ENCODE measurements at regions not wholly inside any gene's neighbourhood (a gene's known extent, or its start where the extent isn't known, plus 50 kb on each side); places are given as distances from the start of the nearest gene placed in this dataset.
A peak's percentile ranks its signal among the peaks of the same experiment; 100 is the strongest.

GRCh38 chr18:72470391-72470790, 73.8 kb downstream of the CBLN2 start:
- peak; percentile 4 for DNase-seq (ENCODE audit: low read depth)

GRCh38 chr18:72468021-72468710, 76.0 kb downstream of the CBLN2 start:
- DNase-seq (ENCODE audit: low read depth): no peak

GRCh38 chr18:72460210-72460680, 83.9 kb downstream of the CBLN2 start:
- DNase-seq (ENCODE audit: low read depth): peak; percentile 88

- DNase-seq (ENCODE audit: low read depth): peak; percentile 17
These were observed 85.9 kb downstream of the CBLN2 start for GRCh38 chr18:72458271-72458670.

GRCh38 chr18:72456802-72457201, 87.3 kb downstream of the CBLN2 start:
- peak; percentile 40 for DNase-seq (ENCODE audit: low read depth)

GRCh38 chr18:72452328-72452727, 91.8 kb downstream of the CBLN2 start:
- no peak for DNase-seq (ENCODE audit: low read depth)

GRCh38 chr18:72444798-72445155, 99.4 kb downstream of the CBLN2 start:
- DNase-seq (ENCODE audit: low read depth): no peak

GRCh38 chr18:72444111-72444797, 99.9 kb downstream of the CBLN2 start:
- DNase-seq (ENCODE audit: low read depth): no peak

- DNase-seq (ENCODE audit: low read depth): no peak
These were observed 107.7 kb downstream of the CBLN2 start for GRCh38 chr18:72436401-72436800.

- DNase-seq (ENCODE audit: low read depth): no peak
These were observed 110.4 kb downstream of the CBLN2 start for GRCh38 chr18:72433756-72434155.

- DNase-seq (ENCODE audit: low read depth): peak; percentile 35
These were observed 116.4 kb downstream of the CBLN2 start for GRCh38 chr18:72427721-72428120.

GRCh38 chr18:72419914-72420313, 124.2 kb downstream of the CBLN2 start:
- peak; percentile 51 for DNase-seq (ENCODE audit: low read depth)

- DNase-seq (ENCODE audit: low read depth): no peak
These were observed 131.2 kb downstream of the CBLN2 start for GRCh38 chr18:72412927-72413326.

- no peak for DNase-seq (ENCODE audit: low read depth)
These were observed 132.9 kb downstream of the CBLN2 start for GRCh38 chr18:72411261-72411660.

GRCh38 chr18:72410399-72410798, 133.7 kb downstream of the CBLN2 start:
- peak; percentile 52 for DNase-seq (ENCODE audit: low read depth)

- no peak for DNase-seq (ENCODE audit: low read depth)
These were observed 134.2 kb downstream of the CBLN2 start for GRCh38 chr18:72409903-72410302.

- DNase-seq (ENCODE audit: low read depth): no peak
These were observed 137.1 kb downstream of the CBLN2 start for GRCh38 chr18:72407048-72407447.

- DNase-seq (ENCODE audit: low read depth): no peak
These were observed 152.2 kb downstream of the CBLN2 start for GRCh38 chr18:72391951-72392350.

- no peak for DNase-seq (ENCODE audit: low read depth)
These were observed 152.7 kb downstream of the CBLN2 start for GRCh38 chr18:72391427-72391826.

- DNase-seq (ENCODE audit: low read depth): peak; percentile 7
These were observed 166.1 kb downstream of the CBLN2 start for GRCh38 chr18:72378016-72378415.

- DNase-seq (ENCODE audit: low read depth): peak; percentile 4
These were observed 167.9 kb downstream of the CBLN2 start for GRCh38 chr18:72376256-72376655.

- DNase-seq (ENCODE audit: low read depth): peak; percentile 83
These were observed 168.5 kb downstream of the CBLN2 start for GRCh38 chr18:72375618-72376017.

- DNase-seq (ENCODE audit: low read depth): no peak
These were observed 172.1 kb downstream of the CBLN2 start for GRCh38 chr18:72372076-72372475.
